ENCODE measurements at regions not wholly inside any gene's neighbourhood (a gene's known extent, or its start where the extent isn't known, plus 50 kb on each side); places are given as distances from the start of the nearest gene placed in this dataset.
"Not testable (repeated sequence)": the region's sequence is repeated elsewhere in the genome, so short reads cannot be mapped to it uniquely, and the experiment has no call there.

- H3K27ac ChIP-seq; H3K27me3 ChIP-seq; DNase-seq; in situ Hi-C loops (cut with MboI; ENCODE audit: low pct_ligation_motif_present in 1 of 4, low pct_unique_long_range_greater_than_20kb in 1 of 4, low sequenced_read_pairs in 3 of 4); H3K4me1 ChIP-seq; intact Hi-C loops (cut with DNase I; ENCODE audit: low total_unique reads); H3K9me3 ChIP-seq; H3K4me3 ChIP-seq; H3K36me3 ChIP-seq: not testable (repeated sequence)
- 92% methylated on average over 5 of the region's 5 CpGs; no CpG with 5 or more reads in 1 of the 2 donors for WGBS, 2 donors (ENCODE audit: low coverage in 1 of 2)
Observed at GRCh38 chrX:117392360-117392759, 724.2 kb downstream of the KLHL13 start.

GRCh38 chrX:117376460-117376859 lies 740.1 kb downstream of the KLHL13 start:
- Histone ChIP-seq H3K4me3 (no peak overlapping the region), H3K27ac (no peak overlapping the region), H3K36me3 (no peaks in the 10 kb centered on the region), H3K27me3 (no peaks in the 10 kb centered on the region), H3K4me1 (no peaks in the 10 kb centered on the region), H3K9me3 (no peaks in the 10 kb centered on the region)
- intact Hi-C loops (cut with DNase I; ENCODE audit: low total_unique reads): no loop called here
- TF ChIP-seq EP300 (IDR thresholded peaks at IDR 0.05; ENCODE audit: low read depth) (no peak), POLR2AphosphoS5 (IDR thresholded peaks at IDR 0.05) (no peak), CTCF (IDR thresholded peaks at IDR 0.05) (no peak), POLR2A (IDR thresholded peaks at IDR 0.05) (no peak)
- no peak for DNase-seq
- in situ Hi-C loops (cut with MboI; ENCODE audit: low pct_ligation_motif_present in 1 of 4, low pct_unique_long_range_greater_than_20kb in 1 of 4, low sequenced_read_pairs in 3 of 4): no loop called here

GRCh38 chrX:117335209-117335608 lies 781.4 kb downstream of the KLHL13 start:
- Histone ChIP-seq H3K36me3 (no peaks in the 10 kb centered on the region), H3K27me3 (no peaks in the 10 kb centered on the region), H3K4me3 (no peak overlapping the region), H3K27ac (no peak overlapping the region), H3K4me1 (no peaks in the 10 kb centered on the region), H3K9me3 (no peaks in the 10 kb centered on the region)
- intact Hi-C loops (cut with DNase I; ENCODE audit: low total_unique reads): no loop called here
- TF ChIP-seq POLR2AphosphoS5 (IDR thresholded peaks at IDR 0.05) (no peak), CTCF (IDR thresholded peaks at IDR 0.05) (no peak), POLR2A (IDR thresholded peaks at IDR 0.05) (no peak)
- no peak for DNase-seq
- in situ Hi-C loops (cut with MboI; ENCODE audit: low pct_ligation_motif_present in 1 of 4, low pct_unique_long_range_greater_than_20kb in 1 of 4, low sequenced_read_pairs in 3 of 4): no loop called here
- WGBS, 2 donors (ENCODE audit: low coverage in 1 of 2): 20 to 35% methylated on average over 1 of the region's 1 CpG

GRCh38 chrX:117327373-117327772 lies 789.2 kb downstream of the KLHL13 start:
- Histone ChIP-seq H3K4me3 (no peak overlapping the region), H3K9me3 (no peaks in the 10 kb centered on the region), H3K27ac (no peak overlapping the region), H3K4me1 (no peaks in the 10 kb centered on the region), H3K36me3 (no peaks in the 10 kb centered on the region), H3K27me3 (no peaks in the 10 kb centered on the region)
- TF ChIP-seq EP300 (IDR thresholded peaks at IDR 0.05; ENCODE audit: low read depth) (no peak), CTCF (IDR thresholded peaks at IDR 0.05) (no peak), POLR2A (IDR thresholded peaks at IDR 0.05) (no peak), POLR2AphosphoS5 (IDR thresholded peaks at IDR 0.05) (no peak)
- intact Hi-C loops (cut with DNase I; ENCODE audit: low total_unique reads): no loop called here
- in situ Hi-C loops (cut with MboI; ENCODE audit: low pct_ligation_motif_present in 1 of 4, low pct_unique_long_range_greater_than_20kb in 1 of 4, low sequenced_read_pairs in 3 of 4): no loop called here
- WGBS, 2 donors (ENCODE audit: low coverage in 1 of 2): 56% methylated on average over 1 of the region's 1 CpG; no CpG with 5 or more reads in 1 of the 2 donors
- DNase-seq: no peak

GRCh38 chrX:117325706-117326105 lies 790.9 kb downstream of the KLHL13 start:
- H3K27me3 ChIP-seq: no peaks in the 10 kb centered on the region
- no peaks in the 10 kb centered on the region for H3K9me3 ChIP-seq
- in situ Hi-C loops (cut with MboI; ENCODE audit: low pct_ligation_motif_present in 1 of 4, low pct_unique_long_range_greater_than_20kb in 1 of 4, low sequenced_read_pairs in 3 of 4): no loop called here
- no peak overlapping the region for H3K27ac ChIP-seq
- H3K36me3 ChIP-seq: no peaks in the 10 kb centered on the region
- intact Hi-C loops (cut with DNase I; ENCODE audit: low total_unique reads): no loop called here
- H3K4me3 ChIP-seq: no peak overlapping the region
- no peaks in the 10 kb centered on the region for H3K4me1 ChIP-seq
- WGBS, 2 donors (ENCODE audit: low coverage in 1 of 2): 20% methylated on average over 3 of the region's 3 CpGs; no CpG with 5 or more reads in 1 of the 2 donors
- no peak for TF ChIP-seq EP300 (IDR thresholded peaks at IDR 0.05; ENCODE audit: low read depth)
- TF ChIP-seq POLR2AphosphoS5 (IDR thresholded peaks at IDR 0.05): no peak
- no peak for TF ChIP-seq CTCF (IDR thresholded peaks at IDR 0.05)
- no peak for TF ChIP-seq POLR2A (IDR thresholded peaks at IDR 0.05)
- no peak for DNase-seq
